ENCODE measurements at regions not wholly inside any gene's neighbourhood (a gene's known extent, or its start where the extent isn't known, plus 50 kb on each side); places are given as distances from the start of the nearest gene placed in this dataset.

GRCh38 chr9:134216449-134216951 is 52.1 kb upstream of the RNU6ATAC start:
- TF ChIP-seq CTCF (IDR thresholded peaks at IDR 0.05; ENCODE audit: low read depth, low read length, poor library complexity, severe bottlenecking) = no peak
- TF ChIP-seq EZH2phosphoT487 (IDR thresholded peaks at IDR 0.05; ENCODE audit: borderline replicate concordance, low read length) = no peak

All from DOHH2 (cell line).